PC-9 (cell line): ENCODE measurements at regions not wholly inside any gene's neighbourhood (a gene's known extent, or its start where the extent isn't known, plus 50 kb on each side); places are given as distances from the start of the nearest gene placed in this dataset.

Experiments
- BruUV-seq: library from RNA; stranded (reverse); fragments of 400-500 nt; replicated peaks from 2 replicates; lab custom pipeline; 2021; lab: Mats Ljungman, UMichigan
- CTCF ChIA-PET: fragments of 300-600 bp; sonication (Branson Sonifier 250); formaldehyde crosslinking; loops from one replicate; lab custom pipeline; 2022; ENCODE audit warnings: antibody characterized with exemption; lab: Charles Lee
- POLR2A ChIA-PET: fragments of 300-600 bp; sonication (Branson Sonifier 250); formaldehyde crosslinking; loops from one replicate; lab custom pipeline; 2022; ENCODE audit warnings: antibody characterized with exemption; ENCODE audit not compliant: unreplicated experiment; lab: Charles Lee
- DNase-seq, 2 experiments: peaks; one replicate each; pipeline versions ENCODE4 v3.0.0 to v3.0.0-alpha.2; 2015 to 2022; ENCODE audit warnings: mixed read lengths in 1 of 2
- H2AFZ ChIP-seq: fragments of 200-600 bp; sonication (generic); 2 replicates; pipeline ENCODE4 v1.8.1; 2017; ENCODE audit warnings: antibody characterized with exemption
- H3F3A ChIP-seq: fragments of 200-600 bp; sonication (generic); 2 replicates; pipeline ENCODE4 v1.8.1; 2017; ENCODE audit warnings: antibody characterized with exemption, mild to moderate bottlenecking, low read depth; ENCODE audit not compliant: insufficient read depth
- H3K27ac ChIP-seq: fragments of 200-600 bp; sonication (generic); 2 replicates; pipeline ENCODE4 v1.6.1; 2016; ENCODE audit warnings: mixed run types
- H3K27me3 ChIP-seq: fragments of 200-600 bp; sonication (generic); 2 replicates; pipeline ENCODE4 v1.6.1; 2016; ENCODE audit warnings: low read depth, mixed run types; ENCODE audit not compliant: insufficient read depth
- H3K36me3 ChIP-seq: fragments of 200-600 bp; sonication (generic); 2 replicates; pipeline ENCODE4 v1.6.1; 2016; ENCODE audit warnings: low read depth, mixed run types
- H3K4me1 ChIP-seq: fragments of 200-600 bp; sonication (generic); replicated peaks from 2 replicates; pipeline ENCODE4 v1.6.1; 2016; ENCODE audit warnings: mixed run types; ENCODE audit not compliant: insufficient read depth
- H3K4me2 ChIP-seq: fragments of 200-600 bp; sonication (generic); 2 replicates; pipeline ENCODE4 v1.6.1; 2017; ENCODE audit warnings: mixed run types
- H3K4me3 ChIP-seq: fragments of 200-600 bp; sonication (generic); 2 replicates; pipeline ENCODE4 v1.6.1; 2016; ENCODE audit warnings: mixed run types
- H3K79me2 ChIP-seq: fragments of 200-600 bp; sonication (generic); 2 replicates; pipeline ENCODE4 v1.6.1; 2017; ENCODE audit warnings: low read depth, mixed run types
- H3K9me2 ChIP-seq: fragments of 200-600 bp; sonication (generic); 2 replicates; pipeline ENCODE4 v1.8.1; 2017; ENCODE audit warnings: mild to moderate bottlenecking; ENCODE audit not compliant: insufficient read depth
- H3K9me3 ChIP-seq: fragments of 200-600 bp; sonication (generic); 2 replicates; pipeline ENCODE4 v1.8.1; 2016; ENCODE audit warnings: low read depth; ENCODE audit not compliant: insufficient read depth
- H4K20me1 ChIP-seq: fragments of 200-600 bp; sonication (generic); 2 replicates; pipeline ENCODE4 v1.8.1; 2017; ENCODE audit not compliant: insufficient read depth
- EZH2 ChIP-seq: fragments of 200-600 bp; sonication (generic); IDR thresholded peaks from 2 replicates; pipeline ENCODE4 v1.8.0; 2017; ENCODE audit warnings: antibody characterized with exemption, low read depth
- intact Hi-C: fragments of 100-400 bp; cut with micrococcal nuclease; formaldehyde crosslinking; loops from one replicate; pipeline ENCODE4 v1.10.0; 2022; ENCODE audit not compliant: unreplicated experiment
- TF ChIP-seq, protein P1 (sequence below): fragments of 200-600 bp; sonication (generic); conservative IDR thresholded peaks from 2 replicates; pipeline ENCODE4 v1.6.1; 2017; ENCODE audit warnings: mixed run types, antibody characterized with exemption, mild to moderate bottlenecking, moderate library complexity

GRCh38 chr21:28817871-28818270 is 174.8 kb downstream of the LTN1 start:
- no peak overlapping the region for H2AFZ ChIP-seq
- no peaks in the 10 kb centered on the region for H3K27me3 ChIP-seq
- H3K4me1 ChIP-seq: no peaks in the 10 kb centered on the region
- H3K9me3 ChIP-seq: no peaks in the 10 kb centered on the region
- DNase-seq: no peak
- H3K4me2 ChIP-seq: no peak overlapping the region
- TF ChIP-seq EZH2: no peak
- TF ChIP-seq, protein P1, sequence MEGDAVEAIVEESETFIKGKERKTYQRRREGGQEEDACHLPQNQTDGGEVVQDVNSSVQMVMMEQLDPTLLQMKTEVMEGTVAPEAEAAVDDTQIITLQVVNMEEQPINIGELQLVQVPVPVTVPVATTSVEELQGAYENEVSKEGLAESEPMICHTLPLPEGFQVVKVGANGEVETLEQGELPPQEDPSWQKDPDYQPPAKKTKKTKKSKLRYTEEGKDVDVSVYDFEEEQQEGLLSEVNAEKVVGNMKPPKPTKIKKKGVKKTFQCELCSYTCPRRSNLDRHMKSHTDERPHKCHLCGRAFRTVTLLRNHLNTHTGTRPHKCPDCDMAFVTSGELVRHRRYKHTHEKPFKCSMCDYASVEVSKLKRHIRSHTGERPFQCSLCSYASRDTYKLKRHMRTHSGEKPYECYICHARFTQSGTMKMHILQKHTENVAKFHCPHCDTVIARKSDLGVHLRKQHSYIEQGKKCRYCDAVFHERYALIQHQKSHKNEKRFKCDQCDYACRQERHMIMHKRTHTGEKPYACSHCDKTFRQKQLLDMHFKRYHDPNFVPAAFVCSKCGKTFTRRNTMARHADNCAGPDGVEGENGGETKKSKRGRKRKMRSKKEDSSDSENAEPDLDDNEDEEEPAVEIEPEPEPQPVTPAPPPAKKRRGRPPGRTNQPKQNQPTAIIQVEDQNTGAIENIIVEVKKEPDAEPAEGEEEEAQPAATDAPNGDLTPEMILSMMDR: no peak
- intact Hi-C loops: no loop called here
- H3K36me3 ChIP-seq: no peaks in the 10 kb centered on the region
- no peak overlapping the region for H3K27ac ChIP-seq
- H3K79me2 ChIP-seq: no peaks in the 10 kb centered on the region
- H3K9me2 ChIP-seq: no peaks in the 10 kb centered on the region
- H3F3A ChIP-seq: no peaks in the 10 kb centered on the region
- BruUV-seq: no TSS peak
- CTCF ChIA-PET: no interaction called here
- H4K20me1 ChIP-seq: no peaks in the 10 kb centered on the region
- no peak overlapping the region for H3K4me3 ChIP-seq
- POLR2A ChIA-PET: no interaction called here

DNA sequence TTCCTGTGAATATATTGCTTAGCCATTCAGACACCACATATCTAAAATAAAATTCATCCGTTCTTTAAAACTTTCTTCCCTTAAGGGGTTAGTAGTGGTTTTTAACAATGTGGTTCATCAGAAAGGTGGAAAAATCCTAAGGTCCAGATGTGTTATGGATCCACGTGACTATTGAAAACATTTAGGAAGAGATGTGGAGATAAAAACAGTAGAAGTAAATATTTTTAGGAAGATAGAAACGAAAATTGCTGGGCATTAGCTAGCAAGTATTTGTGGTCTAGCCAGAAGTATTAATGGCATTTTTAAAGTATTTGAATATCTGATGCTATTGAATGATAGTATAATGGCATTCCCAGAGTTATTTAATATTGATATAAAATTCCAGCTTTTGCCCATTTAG is 180.8 kb downstream of the LTN1 start:
- TF ChIP-seq EZH2: no peak
- TF ChIP-seq, protein P1: no peak
- H3K4me2 ChIP-seq: no peak overlapping the region
- no peaks in the 10 kb centered on the region for H3K9me3 ChIP-seq
- intact Hi-C loops: no loop called here
- H3K4me1 ChIP-seq: no peaks in the 10 kb centered on the region
- no peaks in the 10 kb centered on the region for H3K79me2 ChIP-seq
- no peak overlapping the region for H2AFZ ChIP-seq
- CTCF ChIA-PET: no interaction called here
- no peaks in the 10 kb centered on the region for H3K9me2 ChIP-seq
- no peak overlapping the region for H3K27ac ChIP-seq
- H3F3A ChIP-seq: no peaks in the 10 kb centered on the region
- DNase-seq: no peak
- H3K4me3 ChIP-seq: no peak overlapping the region
- H4K20me1 ChIP-seq: no peaks in the 10 kb centered on the region
- POLR2A ChIA-PET: no interaction called here
- no peaks in the 10 kb centered on the region for H3K36me3 ChIP-seq
- BruUV-seq: no TSS peak
- H3K27me3 ChIP-seq: no peaks in the 10 kb centered on the region

- no peaks in the 10 kb centered on the region for H3K9me3 ChIP-seq
- CTCF ChIA-PET: no interaction called here
- TF ChIP-seq, protein P1: no peak
- TF ChIP-seq EZH2: no peak
- POLR2A ChIA-PET: no interaction called here
- H3K4me2 ChIP-seq: no peak overlapping the region
- H3K27me3 ChIP-seq: no peaks in the 10 kb centered on the region
- no peak overlapping the region for H3K4me3 ChIP-seq
- no TSS peak for BruUV-seq
- no peak overlapping the region for H2AFZ ChIP-seq
- H3K4me1 ChIP-seq: no peaks in the 10 kb centered on the region
- intact Hi-C loops: no loop called here
- H3K27ac ChIP-seq: no peak overlapping the region
- DNase-seq: no peak
- no peaks in the 10 kb centered on the region for H3K9me2 ChIP-seq
- no peaks in the 10 kb centered on the region for H3F3A ChIP-seq
- H3K36me3 ChIP-seq: no peaks in the 10 kb centered on the region
- H3K79me2 ChIP-seq: no peaks in the 10 kb centered on the region
- no peaks in the 10 kb centered on the region for H4K20me1 ChIP-seq
Observed at GRCh38 chr21:28810826-28811524, 181.7 kb downstream of the LTN1 start.
